Activated B cell treated with CpG ODN at 0.5 μM for 24 hours (primary cell): ENCODE measurements at regions not wholly inside any gene's neighbourhood (a gene's known extent, or its start where the extent isn't known, plus 50 kb on each side); places are given as distances from the start of the nearest gene placed in this dataset.

Source experiments
- ATAC-seq: fragments of 200-7000 bp; cut with Tn5 transposase; one replicate; pipeline ENCODE4 v1.10.0; 2021; ENCODE audit warnings: low read depth, mild to moderate bottlenecking, moderate library complexity
- CTCF ChIA-PET: fragments of 350-600 bp; sonication (Branson Sonifier 250); formaldehyde crosslinking; loops from one replicate; lab custom pipeline; 2021; ENCODE audit warnings: antibody characterized with exemption; lab: Charles Lee
- POLR2A ChIA-PET: fragments of 350-600 bp; sonication (Branson Sonifier 250); formaldehyde crosslinking; loops from one replicate; lab custom pipeline; 2021; ENCODE audit warnings: antibody characterized with exemption; lab: Charles Lee
- DNase-seq: peaks from one replicate; pipeline ENCODE4 v3.0.0; 2022
- H3K27ac Mint-ChIP-seq: one replicate; pipeline ENCODE4 v1.8.0; 2020; ENCODE audit warnings: mixed read lengths
- H3K27me3 Mint-ChIP-seq: one replicate; pipeline ENCODE4 v1.8.0; 2021; ENCODE audit warnings: mixed read lengths
- H3K36me3 Mint-ChIP-seq: one replicate; pipeline ENCODE4 v1.8.0; 2021; ENCODE audit warnings: low read depth, mixed read lengths
- H3K4me1 Mint-ChIP-seq: one replicate; pipeline ENCODE4 v1.8.0; 2021; ENCODE audit warnings: mixed read lengths
- H3K4me3 Mint-ChIP-seq: one replicate; pipeline ENCODE4 v1.8.0; 2020; ENCODE audit warnings: mild to moderate bottlenecking, mixed read lengths
- H3K9me3 Mint-ChIP-seq: one replicate; pipeline ENCODE4 v1.8.0; 2020; ENCODE audit warnings: mixed read lengths
- intact Hi-C: fragments of 100-400 bp; cut with micrococcal nuclease; formaldehyde crosslinking; loops from one replicate; pipeline ENCODE4 v1.15.1; 2024
- TF ChIP-seq, protein P1 (sequence below): fragments of 200-600 bp; IDR thresholded peaks from one replicate; pipeline ENCODE4 v1.8.0; 2022; ENCODE audit warnings: antibody characterized with exemption, mild to moderate bottlenecking

DNA sequence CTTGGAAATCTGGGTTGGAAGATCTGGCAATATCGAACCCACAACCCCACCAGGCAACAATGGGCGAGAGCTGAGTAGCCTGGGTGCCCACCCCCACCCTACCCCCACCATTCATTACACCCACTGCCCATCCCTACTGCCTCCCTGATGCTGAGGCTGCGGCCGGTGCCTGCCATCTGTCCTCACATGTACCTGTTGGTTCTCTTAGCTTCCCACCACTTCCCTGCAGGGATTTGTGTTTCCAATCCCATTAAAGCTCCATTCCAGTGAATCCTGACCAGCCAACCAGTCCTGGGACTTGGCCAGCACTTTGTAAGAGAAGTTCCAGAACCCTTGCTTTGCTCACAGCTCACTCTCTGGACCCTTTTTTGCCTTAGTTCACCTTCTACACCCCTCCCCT, 163.0 kb upstream of the SH3BP4 start:
- POLR2A ChIA-PET: no interaction called here
- Mint-ChIP-seq H3K36me3 (no peaks in the 10 kb centered on the region), H3K4me1 (no peaks in the 10 kb centered on the region), H3K27me3 (peaks cover 8% of the 10 kb centered on the region), H3K27ac (no peak overlapping the region), H3K9me3 (peaks cover 3% of the 10 kb centered on the region), H3K4me3 (no peak overlapping the region)
- TF ChIP-seq, protein P1, sequence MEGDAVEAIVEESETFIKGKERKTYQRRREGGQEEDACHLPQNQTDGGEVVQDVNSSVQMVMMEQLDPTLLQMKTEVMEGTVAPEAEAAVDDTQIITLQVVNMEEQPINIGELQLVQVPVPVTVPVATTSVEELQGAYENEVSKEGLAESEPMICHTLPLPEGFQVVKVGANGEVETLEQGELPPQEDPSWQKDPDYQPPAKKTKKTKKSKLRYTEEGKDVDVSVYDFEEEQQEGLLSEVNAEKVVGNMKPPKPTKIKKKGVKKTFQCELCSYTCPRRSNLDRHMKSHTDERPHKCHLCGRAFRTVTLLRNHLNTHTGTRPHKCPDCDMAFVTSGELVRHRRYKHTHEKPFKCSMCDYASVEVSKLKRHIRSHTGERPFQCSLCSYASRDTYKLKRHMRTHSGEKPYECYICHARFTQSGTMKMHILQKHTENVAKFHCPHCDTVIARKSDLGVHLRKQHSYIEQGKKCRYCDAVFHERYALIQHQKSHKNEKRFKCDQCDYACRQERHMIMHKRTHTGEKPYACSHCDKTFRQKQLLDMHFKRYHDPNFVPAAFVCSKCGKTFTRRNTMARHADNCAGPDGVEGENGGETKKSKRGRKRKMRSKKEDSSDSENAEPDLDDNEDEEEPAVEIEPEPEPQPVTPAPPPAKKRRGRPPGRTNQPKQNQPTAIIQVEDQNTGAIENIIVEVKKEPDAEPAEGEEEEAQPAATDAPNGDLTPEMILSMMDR: no peak
- no peak for ATAC-seq
- intact Hi-C loops: no loop called here
- CTCF ChIA-PET: no interaction called here
- DNase-seq: no peak

- peaks cover 8% of the 10 kb centered on the region for H3K9me3 Mint-ChIP-seq
- no peak for DNase-seq
- ATAC-seq: no peak
- H3K36me3 Mint-ChIP-seq: no peaks in the 10 kb centered on the region
- no peak overlapping the region for H3K27ac Mint-ChIP-seq
- H3K4me1 Mint-ChIP-seq: no peaks in the 10 kb centered on the region
- POLR2A ChIA-PET: no interaction called here
- no peak overlapping the region for H3K4me3 Mint-ChIP-seq
- H3K27me3 Mint-ChIP-seq: peaks cover 8% of the 10 kb centered on the region
- CTCF ChIA-PET: no interaction called here
- intact Hi-C loops: no loop called here
- TF ChIP-seq, protein P1: no peak
Observed at GRCh38 chr2:234788381-234788780, 163.4 kb upstream of the SH3BP4 start.

GRCh38 chr2:234787114-234787513, 164.7 kb upstream of the SH3BP4 start:
- ChIA-PET POLR2A (no interaction called here), CTCF (no interaction called here)
- intact Hi-C loops: no loop called here

DNA sequence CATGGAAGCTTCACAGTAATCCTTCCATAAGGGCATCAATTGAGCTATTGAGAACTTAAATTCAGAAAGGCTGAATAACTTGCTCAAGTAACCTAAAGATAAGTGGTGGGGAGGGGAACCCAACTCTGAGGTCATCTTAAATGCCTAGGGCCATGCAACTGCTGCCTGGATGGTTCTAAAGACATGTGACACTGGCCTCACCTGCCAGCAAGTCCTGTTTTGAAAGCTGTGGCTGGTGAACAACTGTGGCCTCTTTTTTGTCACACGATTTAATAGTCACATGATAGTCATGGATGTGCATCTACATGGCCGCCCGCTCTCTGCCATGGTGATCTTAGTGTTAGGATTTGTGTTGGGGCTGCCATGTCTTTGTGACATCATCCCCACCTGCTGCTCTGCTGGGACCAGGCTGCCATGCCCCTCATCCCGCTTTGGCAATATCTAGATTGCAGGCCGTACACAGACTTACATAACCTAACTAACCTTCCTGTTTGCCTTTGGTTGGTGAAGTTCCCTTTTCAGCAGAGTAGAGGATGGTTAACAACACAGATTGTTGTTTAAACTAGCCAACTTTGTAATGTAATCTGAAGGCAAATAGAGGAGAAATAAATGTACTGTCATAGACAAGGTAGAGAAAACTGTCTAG, 177.9 kb upstream of the SH3BP4 start:
- DNase-seq (no peak), ATAC-seq (no peak)
- H3K4me1 Mint-ChIP-seq: no peaks in the 10 kb centered on the region
- H3K27me3 Mint-ChIP-seq: peaks cover 20% of the 10 kb centered on the region
- no peak overlapping the region for H3K4me3 Mint-ChIP-seq
- intact Hi-C loops: no loop called here
- CTCF ChIA-PET: no interaction called here
- POLR2A ChIA-PET: no interaction called here
- H3K36me3 Mint-ChIP-seq: no peaks in the 10 kb centered on the region
- no peak overlapping the region for H3K27ac Mint-ChIP-seq
- TF ChIP-seq, protein P1: no peak
- no peaks in the 10 kb centered on the region for H3K9me3 Mint-ChIP-seq

More at GRCh38 chr2:234787114-234787513, 164.7 kb upstream of the SH3BP4 start:
- H3K9me3 Mint-ChIP-seq: peaks cover 18% of the 10 kb centered on the region
- peaks cover 8% of the 10 kb centered on the region for H3K27me3 Mint-ChIP-seq
- H3K4me3 Mint-ChIP-seq: no peak overlapping the region
- DNase-seq (no peak), ATAC-seq (no peak)
- no peaks in the 10 kb centered on the region for H3K4me1 Mint-ChIP-seq
- TF ChIP-seq, protein P1: no peak
- H3K36me3 Mint-ChIP-seq: no peaks in the 10 kb centered on the region
- no peak overlapping the region for H3K27ac Mint-ChIP-seq

GRCh38 chr2:234773129-234773528, 178.7 kb upstream of the SH3BP4 start:
- CTCF ChIA-PET: no interaction called here
- TF ChIP-seq, protein P1: no peak
- H3K4me1 Mint-ChIP-seq: no peaks in the 10 kb centered on the region
- DNase-seq: no peak
- no peak overlapping the region for H3K27ac Mint-ChIP-seq
- no peaks in the 10 kb centered on the region for H3K9me3 Mint-ChIP-seq
- H3K27me3 Mint-ChIP-seq: peaks cover 20% of the 10 kb centered on the region
- intact Hi-C loops: no loop called here
- ATAC-seq: no peak
- POLR2A ChIA-PET: no interaction called here
- no peaks in the 10 kb centered on the region for H3K36me3 Mint-ChIP-seq
- H3K4me3 Mint-ChIP-seq: no peak overlapping the region
